ENCODE measurements at regions not wholly inside any gene's neighbourhood (a gene's known extent, or its start where the extent isn't known, plus 50 kb on each side); places are given as distances from the start of the nearest gene placed in this dataset.

DNA sequence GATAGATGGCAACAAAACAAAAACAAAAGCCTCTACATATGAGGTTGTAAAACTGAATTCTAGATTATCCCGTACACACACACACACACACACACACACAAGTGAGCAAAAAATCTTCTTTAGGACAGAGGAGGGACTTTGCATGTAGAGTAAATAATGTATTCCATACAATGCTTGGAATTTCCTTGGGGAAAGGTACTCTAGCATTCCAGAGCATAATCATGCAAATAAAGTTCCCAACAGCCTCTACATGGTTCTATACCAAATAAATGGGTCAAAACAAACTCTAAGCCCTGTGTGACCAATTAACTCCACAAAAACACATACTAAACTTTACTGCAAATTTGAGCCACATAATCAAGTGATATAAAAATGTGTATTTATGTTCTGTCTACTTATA lies 191.4 kb downstream of the RBM43 start:
- no peak for DNase-seq (ENCODE audit: low read depth)
- H3K4me3 ChIP-seq (ENCODE audit: low read length), result no peak overlapping the region
- TF ChIP-seq, protein P1, sequence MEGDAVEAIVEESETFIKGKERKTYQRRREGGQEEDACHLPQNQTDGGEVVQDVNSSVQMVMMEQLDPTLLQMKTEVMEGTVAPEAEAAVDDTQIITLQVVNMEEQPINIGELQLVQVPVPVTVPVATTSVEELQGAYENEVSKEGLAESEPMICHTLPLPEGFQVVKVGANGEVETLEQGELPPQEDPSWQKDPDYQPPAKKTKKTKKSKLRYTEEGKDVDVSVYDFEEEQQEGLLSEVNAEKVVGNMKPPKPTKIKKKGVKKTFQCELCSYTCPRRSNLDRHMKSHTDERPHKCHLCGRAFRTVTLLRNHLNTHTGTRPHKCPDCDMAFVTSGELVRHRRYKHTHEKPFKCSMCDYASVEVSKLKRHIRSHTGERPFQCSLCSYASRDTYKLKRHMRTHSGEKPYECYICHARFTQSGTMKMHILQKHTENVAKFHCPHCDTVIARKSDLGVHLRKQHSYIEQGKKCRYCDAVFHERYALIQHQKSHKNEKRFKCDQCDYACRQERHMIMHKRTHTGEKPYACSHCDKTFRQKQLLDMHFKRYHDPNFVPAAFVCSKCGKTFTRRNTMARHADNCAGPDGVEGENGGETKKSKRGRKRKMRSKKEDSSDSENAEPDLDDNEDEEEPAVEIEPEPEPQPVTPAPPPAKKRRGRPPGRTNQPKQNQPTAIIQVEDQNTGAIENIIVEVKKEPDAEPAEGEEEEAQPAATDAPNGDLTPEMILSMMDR (conservative IDR thresholded peaks at IDR 0.05; ENCODE audit: low read length), result no peak

DNA sequence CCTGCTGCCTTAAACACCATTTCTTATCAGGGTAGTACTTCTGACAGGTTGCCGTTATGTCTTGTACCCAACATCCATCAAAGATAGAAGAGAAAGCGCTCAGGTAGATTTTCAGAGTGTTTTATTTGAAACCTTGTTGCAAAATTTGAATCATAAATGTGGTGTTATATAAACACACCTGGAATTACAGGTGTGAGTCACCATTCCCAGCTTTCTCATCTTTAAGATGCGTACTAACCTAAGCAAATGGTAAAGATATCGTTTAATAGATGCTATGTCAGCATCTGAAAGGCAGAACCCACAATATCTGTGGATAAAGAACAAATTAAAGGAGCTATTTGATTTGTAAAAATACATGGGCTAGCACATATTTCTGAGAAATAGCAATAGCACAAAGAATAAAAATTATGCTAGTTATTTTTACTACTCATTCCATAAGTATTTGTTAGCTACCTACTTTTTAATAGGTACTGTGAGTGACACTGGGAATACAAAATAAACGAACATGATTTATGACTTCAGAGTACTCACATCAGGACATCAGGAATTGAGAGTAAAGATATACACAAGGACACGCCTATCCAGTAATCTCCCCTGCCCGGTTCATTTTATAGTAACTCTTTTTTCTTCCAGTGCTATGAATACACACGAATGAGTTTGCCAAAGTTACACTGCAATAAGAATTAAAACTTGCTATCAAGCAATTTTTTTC lies 193.8 kb downstream of the RBM43 start:
- TF ChIP-seq, protein P1 (conservative IDR thresholded peaks at IDR 0.05; ENCODE audit: low read length), result no peak
- no peak overlapping the region for H3K4me3 ChIP-seq (ENCODE audit: low read length)
- no peak for DNase-seq (ENCODE audit: low read depth)

DNA sequence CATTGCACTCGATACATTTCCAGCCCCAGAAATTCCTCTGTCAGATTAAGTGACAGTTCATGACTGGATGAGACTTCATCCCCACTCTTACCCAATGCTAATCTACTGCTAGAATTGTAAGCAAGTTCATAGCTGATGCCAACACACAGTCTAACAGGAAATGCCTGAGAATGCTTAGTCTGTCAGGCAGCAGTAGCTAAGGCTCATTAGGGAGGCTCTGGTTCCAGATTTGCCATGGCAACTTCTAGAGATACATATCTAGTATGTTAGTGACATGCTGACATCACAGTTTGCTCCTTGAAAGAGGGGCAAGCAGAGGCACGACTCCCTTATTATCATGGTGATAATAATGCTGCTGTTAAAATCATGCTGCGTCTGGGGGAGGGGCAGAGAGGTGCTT lies 198.4 kb downstream of the RBM43 start:
- H3K4me3 ChIP-seq (ENCODE audit: low read length), result no peak overlapping the region
- TF ChIP-seq, protein P1 (conservative IDR thresholded peaks at IDR 0.05; ENCODE audit: low read length), result no peak
- peak; percentile 88 for DNase-seq (ENCODE audit: low read depth)

DNA sequence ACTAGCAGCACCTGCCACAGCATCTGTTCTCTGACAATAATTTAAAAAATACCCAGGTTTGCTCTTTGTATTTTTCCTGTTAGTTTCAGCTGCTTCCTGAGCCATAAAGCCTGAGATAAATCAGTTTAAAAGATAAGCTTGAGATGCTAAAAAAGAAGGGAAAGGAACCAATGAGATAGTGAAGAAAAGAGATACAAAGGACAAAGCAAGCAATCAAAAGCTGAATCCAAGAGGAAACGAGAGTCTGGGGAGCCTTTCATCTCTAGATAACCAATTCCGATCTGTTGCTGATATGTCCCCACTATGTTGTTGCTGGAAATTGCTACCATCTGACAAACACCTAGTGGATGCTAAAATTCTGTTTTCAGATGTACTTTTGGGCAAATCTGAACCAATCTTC lies 201.4 kb downstream of the RBM43 start:
- no peak overlapping the region for H3K4me3 ChIP-seq (ENCODE audit: low read length)
- DNase-seq (ENCODE audit: low read depth), result no peak
- TF ChIP-seq, protein P1 (conservative IDR thresholded peaks at IDR 0.05; ENCODE audit: low read length), result no peak

DNA sequence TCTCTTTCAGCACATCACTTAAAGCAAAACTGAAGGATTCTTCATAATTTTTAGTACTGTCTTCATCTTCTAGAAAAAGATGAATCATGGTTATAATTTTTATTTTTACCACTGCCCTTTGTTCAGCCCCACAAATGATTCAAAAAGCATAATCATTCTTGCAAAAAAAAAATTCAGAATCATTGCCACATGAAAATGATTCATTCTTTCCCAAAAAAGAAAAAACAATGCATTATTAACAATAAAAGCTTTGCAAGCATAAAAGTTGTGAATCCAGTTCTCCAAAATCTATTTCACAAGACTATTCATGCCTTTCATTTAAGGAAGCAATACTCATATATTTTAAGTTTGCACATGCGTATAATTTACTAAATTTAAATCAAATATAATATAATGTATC lies 204.8 kb downstream of the RBM43 start:
- peak; percentile 57 for DNase-seq (ENCODE audit: low read depth)
- TF ChIP-seq, protein P1 (conservative IDR thresholded peaks at IDR 0.05; ENCODE audit: low read length), result no peak

DNA sequence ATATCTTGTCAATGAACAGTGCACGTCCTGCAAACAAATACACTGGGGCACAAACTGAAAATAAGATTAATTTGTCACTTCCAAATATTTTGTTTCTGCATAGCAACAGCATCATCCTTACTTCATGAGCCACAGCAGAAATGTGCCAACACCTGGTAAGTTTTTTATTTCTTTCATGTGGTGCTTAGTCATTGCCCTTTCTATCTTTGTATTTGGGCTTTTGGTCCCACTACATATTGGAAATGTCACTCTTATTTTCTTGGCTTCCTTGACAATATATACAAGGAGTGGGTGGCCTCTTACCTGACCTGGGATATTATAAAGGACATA lies 208.0 kb downstream of the RBM43 start:
- DNase-seq (ENCODE audit: low read depth), result peak; percentile 60
- no peak overlapping the region for H3K4me3 ChIP-seq (ENCODE audit: low read length)
- TF ChIP-seq, protein P1 (conservative IDR thresholded peaks at IDR 0.05; ENCODE audit: low read length), result no peak

More for the DNA sequence above, 204.8 kb downstream of the RBM43 start:
- no peak overlapping the region for H3K4me3 ChIP-seq (ENCODE audit: low read length)

DNA sequence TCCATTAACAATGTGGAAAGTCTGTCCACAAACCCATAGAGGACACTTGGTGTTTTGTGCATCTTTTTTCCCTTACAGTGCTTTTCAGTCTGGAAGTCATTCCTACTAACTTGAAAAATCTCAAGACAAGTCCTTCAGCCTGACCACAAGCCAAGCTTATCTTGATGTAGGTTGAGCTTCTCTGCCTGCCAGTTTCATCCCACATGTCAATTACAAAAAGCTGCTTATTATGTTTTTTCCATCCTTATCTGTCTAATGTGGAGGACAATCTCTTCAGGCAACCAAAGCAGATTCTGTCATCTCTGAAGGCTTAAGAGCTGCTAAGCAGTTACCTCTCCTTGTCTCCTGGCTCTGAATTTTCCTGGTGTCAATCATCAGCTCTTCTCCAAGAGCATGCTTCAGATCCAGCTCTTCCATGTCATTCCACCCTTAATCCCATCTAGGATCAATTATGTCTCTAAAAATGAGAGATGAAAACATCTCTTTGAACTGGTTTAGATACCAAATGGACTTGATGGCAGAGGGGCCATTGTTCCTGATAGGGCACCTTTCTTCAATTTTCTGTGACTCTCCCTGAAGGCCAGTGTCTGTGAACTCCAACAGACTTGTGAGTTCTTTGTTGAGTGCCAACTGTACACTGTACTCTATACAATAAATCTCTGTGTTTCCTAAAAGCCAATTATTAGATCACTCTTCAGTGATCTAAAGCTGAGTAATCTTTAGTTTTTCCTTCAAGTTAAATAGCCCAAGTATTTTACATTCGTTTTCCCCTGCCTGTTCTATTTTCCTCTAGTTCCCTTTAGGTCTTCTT lies 208.6 kb downstream of the RBM43 start:
- TF ChIP-seq, protein P1 (conservative IDR thresholded peaks at IDR 0.05; ENCODE audit: low read length), result no peak
- H3K4me3 ChIP-seq (ENCODE audit: low read length), result no peak overlapping the region
- no peak for DNase-seq (ENCODE audit: low read depth)

Data from AG10803 (cell line).